ENCODE measurements at regions not wholly inside any gene's neighbourhood (a gene's known extent, or its start where the extent isn't known, plus 50 kb on each side); places are given as distances from the start of the nearest gene placed in this dataset.

- H3K9me3 ChIP-seq = no peaks in the 10 kb centered on the region
- no peak overlapping the region for H3K27ac ChIP-seq
- TF ChIP-seq CTCF (IDR thresholded peaks at IDR 0.05) = no peak
- ATAC-seq (ENCODE audit: insufficient number of reproducible peaks, low FRiP score, low read depth) (no peak), DNase-seq (ENCODE audit: low spot score) (no peak)
- no peak overlapping the region for H3K4me3 ChIP-seq
- H3K4me1 ChIP-seq (ENCODE audit: control insufficient read depth in 1 of 2, low read depth in 2 of 2) = no peaks in the 10 kb centered on the region
- H3K27me3 ChIP-seq (replicated peaks; ENCODE audit: insufficient read depth) = no peaks in the 10 kb centered on the region
- H3K36me3 ChIP-seq = no peaks in the 10 kb centered on the region
Measured at GRCh38 chrX:69431420-69431819, 72.7 kb upstream of the NALF2 start.

GRCh38 chrX:69430785-69431184, 73.3 kb upstream of the NALF2 start:
- H3K36me3 ChIP-seq = no peaks in the 10 kb centered on the region
- DNase-seq (ENCODE audit: low spot score) (no peak), ATAC-seq (ENCODE audit: insufficient number of reproducible peaks, low FRiP score, low read depth) (no peak)
- no peaks in the 10 kb centered on the region for H3K9me3 ChIP-seq
- no peak for TF ChIP-seq CTCF (IDR thresholded peaks at IDR 0.05)
- H3K27me3 ChIP-seq (replicated peaks; ENCODE audit: insufficient read depth) = no peaks in the 10 kb centered on the region
- no peak overlapping the region for H3K4me3 ChIP-seq
- no peak overlapping the region for H3K27ac ChIP-seq
- H3K4me1 ChIP-seq (ENCODE audit: control insufficient read depth in 1 of 2, low read depth in 2 of 2) = no peaks in the 10 kb centered on the region

- H3K27me3 ChIP-seq (replicated peaks; ENCODE audit: insufficient read depth) = no peaks in the 10 kb centered on the region
- H3K4me3 ChIP-seq = no peak overlapping the region
- TF ChIP-seq CTCF (IDR thresholded peaks at IDR 0.05) = no peak
- no peaks in the 10 kb centered on the region for H3K36me3 ChIP-seq
- H3K9me3 ChIP-seq = no peaks in the 10 kb centered on the region
- no peak overlapping the region for H3K27ac ChIP-seq
- ATAC-seq (ENCODE audit: insufficient number of reproducible peaks, low FRiP score, low read depth) = no peak
- DNase-seq (ENCODE audit: low spot score) = no peak
- no peaks in the 10 kb centered on the region for H3K4me1 ChIP-seq (ENCODE audit: control insufficient read depth in 1 of 2, low read depth in 2 of 2)
Measured at GRCh38 chrX:69429339-69430015, 74.6 kb upstream of the NALF2 start.

- no peak overlapping the region for H3K4me3 ChIP-seq
- H3K9me3 ChIP-seq = no peaks in the 10 kb centered on the region
- no peak overlapping the region for H3K27ac ChIP-seq
- DNase-seq (ENCODE audit: low spot score) (no peak), ATAC-seq (ENCODE audit: insufficient number of reproducible peaks, low FRiP score, low read depth) (no peak)
- TF ChIP-seq CTCF (IDR thresholded peaks at IDR 0.05) = no peak
- H3K36me3 ChIP-seq = no peaks in the 10 kb centered on the region
- H3K27me3 ChIP-seq (replicated peaks; ENCODE audit: insufficient read depth) = no peaks in the 10 kb centered on the region
- H3K4me1 ChIP-seq (ENCODE audit: control insufficient read depth in 1 of 2, low read depth in 2 of 2) = no peaks in the 10 kb centered on the region
Measured at GRCh38 chrX:69428216-69428615, 75.9 kb upstream of the NALF2 start.

GRCh38 chrX:69424910-69425309, 79.2 kb upstream of the NALF2 start:
- Histone ChIP-seq H3K4me3 (no peak overlapping the region), H3K36me3 (no peaks in the 10 kb centered on the region), H3K27me3 (replicated peaks; ENCODE audit: insufficient read depth) (no peaks in the 10 kb centered on the region), H3K4me1 (ENCODE audit: control insufficient read depth in 1 of 2, low read depth in 2 of 2) (no peaks in the 10 kb centered on the region), H3K27ac (no peak overlapping the region), H3K9me3 (no peaks in the 10 kb centered on the region)
- no peak for TF ChIP-seq CTCF (IDR thresholded peaks at IDR 0.05)
- no peak for DNase-seq (ENCODE audit: low spot score)
- ATAC-seq (ENCODE audit: insufficient number of reproducible peaks, low FRiP score, low read depth) = no peak

Measured in thoracic aorta (tissue), 2 donors.